DND-41 (cell line): ENCODE measurements at regions not wholly inside any gene's neighbourhood (a gene's known extent, or its start where the extent isn't known, plus 50 kb on each side); places are given as distances from the start of the nearest gene placed in this dataset.

Source experiments
- ATAC-seq: fragments of 200-7000 bp; cut with Tn5 transposase; 3 replicates; pipeline ENCODE4 v1.9.1; 2021; ENCODE audit warnings: low read depth; ENCODE audit not compliant: insufficient read depth
- DNase-seq: peaks from one replicate; pipeline ENCODE4 v3.0.0-alpha.2; 2020
- H2AFZ ChIP-seq: 2 replicates; pipeline ENCODE4 v1.6.0; 2012; ENCODE audit warnings: low read depth, low read length
- H3K27ac ChIP-seq: 2 replicates; pipeline ENCODE4 v1.5.1; 2012; ENCODE audit warnings: low read length, inconsistent platforms
- H3K27me3 ChIP-seq: fragments of 200-600 bp; sonication (generic); 2 replicates; pipeline ENCODE4 v1.6.0; 2012; ENCODE audit warnings: low read length, mild to moderate bottlenecking, inconsistent platforms; ENCODE audit not compliant: insufficient read depth, poor library complexity
- H3K36me3 ChIP-seq: 2 replicates; pipeline ENCODE4 v1.5.1; 2012; ENCODE audit warnings: low read length, inconsistent platforms; ENCODE audit not compliant: insufficient read depth
- H3K4me1 ChIP-seq: 2 replicates; pipeline ENCODE4 v1.5.1; 2012; ENCODE audit warnings: mild to moderate bottlenecking, low read length; ENCODE audit not compliant: insufficient read depth
- H3K4me2 ChIP-seq: 2 replicates; pipeline ENCODE4 v1.6.0; 2012; ENCODE audit warnings: mild to moderate bottlenecking, moderate library complexity, low read length, inconsistent platforms; ENCODE audit not compliant: insufficient read depth
- H3K4me3 ChIP-seq, 2 experiments: fragments of 200-600 bp in 1 of 2; shearing (Covaris generic) in 1 of 2; 2 replicates each; pipeline ENCODE4 v1.5.1; 2012 to 2016; ENCODE audit warnings: inconsistent platforms in 2 of 2, low read length in 2 of 2, mild to moderate bottlenecking in 2 of 2, low read depth in 1 of 2, moderate library complexity in 1 of 2
- H3K79me2 ChIP-seq: 2 replicates; pipeline ENCODE4 v1.6.0; 2012; ENCODE audit warnings: low read length, inconsistent platforms; ENCODE audit not compliant: insufficient read depth
- H3K9ac ChIP-seq: 2 replicates; pipeline ENCODE4 v1.6.0; 2012; ENCODE audit warnings: low read depth, mild to moderate bottlenecking, inconsistent platforms, low read length, moderate library complexity
- H3K9me3 ChIP-seq: 2 replicates; pipeline ENCODE4 v1.5.1; 2012; ENCODE audit warnings: low read length, moderate library complexity, mild to moderate bottlenecking, inconsistent platforms; ENCODE audit not compliant: insufficient read depth, severe bottlenecking
- H4K20me1 ChIP-seq: 2 replicates; pipeline ENCODE4 v1.6.0; 2012; ENCODE audit warnings: low read length; ENCODE audit not compliant: insufficient read depth
- CTCF ChIP-seq: IDR thresholded peaks from 2 replicates; pipeline ENCODE4 v1.5.1; 2012; ENCODE audit warnings: borderline replicate concordance, low read length, moderate library complexity, mild to moderate bottlenecking; ENCODE audit not compliant: poor library complexity, severe bottlenecking; ENCODE audit errors: extremely low read depth
- EZH2 ChIP-seq: IDR thresholded peaks from 3 replicates; pipeline ENCODE4 v1.6.1; 2012; ENCODE audit warnings: borderline replicate concordance, low read depth, mild to moderate bottlenecking, moderate library complexity, low read length, inconsistent platforms; ENCODE audit not compliant: severe bottlenecking

GRCh38 chr20:58094160-58094559 lies 134.3 kb downstream of the ANKRD60 start:
- H3K9ac ChIP-seq: no peak overlapping the region
- no peaks in the 10 kb centered on the region for H3K4me1 ChIP-seq
- no peaks in the 10 kb centered on the region for H3K9me3 ChIP-seq
- H3K27ac ChIP-seq: no peak overlapping the region
- H3K4me3 ChIP-seq: no peak overlapping the region
- H3K36me3 ChIP-seq: no peaks in the 10 kb centered on the region
- H4K20me1 ChIP-seq: no peaks in the 10 kb centered on the region
- no peaks in the 10 kb centered on the region for H3K79me2 ChIP-seq
- DNase-seq: no peak
- H2AFZ ChIP-seq: no peak overlapping the region
- H3K27me3 ChIP-seq: peaks cover 2% of the 10 kb centered on the region
- H3K4me2 ChIP-seq: no peak overlapping the region
- no peak for ATAC-seq
- TF ChIP-seq CTCF (no peak), EZH2 (no peak)

- Histone ChIP-seq H3K4me3 (no peak overlapping the region), H3K27me3 (peaks cover 2% of the 10 kb centered on the region), H3K79me2 (no peaks in the 10 kb centered on the region), H3K4me2 (no peak overlapping the region), H3K36me3 (no peaks in the 10 kb centered on the region), H3K27ac (no peak overlapping the region), H3K4me1 (no peaks in the 10 kb centered on the region), H2AFZ (no peak overlapping the region), H3K9me3 (no peaks in the 10 kb centered on the region), H3K9ac (no peak overlapping the region), H4K20me1 (no peaks in the 10 kb centered on the region)
- ATAC-seq (no peak), DNase-seq (no peak)
- TF ChIP-seq EZH2 (no peak), CTCF (no peak)
Observed at GRCh38 chr20:58092871-58093270, 135.6 kb downstream of the ANKRD60 start.

- Histone ChIP-seq H3K4me2 (no peak overlapping the region), H2AFZ (no peak overlapping the region), H3K36me3 (no peaks in the 10 kb centered on the region), H3K4me1 (no peaks in the 10 kb centered on the region), H4K20me1 (no peaks in the 10 kb centered on the region), H3K27ac (no peak overlapping the region), H3K9me3 (no peaks in the 10 kb centered on the region), H3K27me3 (peaks cover 2% of the 10 kb centered on the region), H3K9ac (no peak overlapping the region), H3K79me2 (no peaks in the 10 kb centered on the region), H3K4me3 (no peak overlapping the region)
- TF ChIP-seq EZH2: no peak
- no peak for TF ChIP-seq CTCF
- no peak for DNase-seq
- ATAC-seq: no peak
Observed at GRCh38 chr20:58092353-58092752, 136.1 kb downstream of the ANKRD60 start.

GRCh38 chr20:58091810-58092209 lies 136.6 kb downstream of the ANKRD60 start:
- H3K9me3 ChIP-seq: no peaks in the 10 kb centered on the region
- no peak for TF ChIP-seq CTCF
- no peak for TF ChIP-seq EZH2
- H3K4me2 ChIP-seq: no peak overlapping the region
- H3K36me3 ChIP-seq: no peaks in the 10 kb centered on the region
- no peak overlapping the region for H2AFZ ChIP-seq
- H3K4me1 ChIP-seq: no peaks in the 10 kb centered on the region
- no peak overlapping the region for H3K27ac ChIP-seq
- DNase-seq (no peak), ATAC-seq (no peak)
- H4K20me1 ChIP-seq: no peaks in the 10 kb centered on the region
- no peaks in the 10 kb centered on the region for H3K79me2 ChIP-seq
- no peak overlapping the region for H3K4me3 ChIP-seq
- no peak overlapping the region for H3K9ac ChIP-seq
- H3K27me3 ChIP-seq: peaks cover 2% of the 10 kb centered on the region
